DMS 273 (cell line): ENCODE measurements at regions not wholly inside any gene's neighbourhood (a gene's known extent, or its start where the extent isn't known, plus 50 kb on each side); places are given as distances from the start of the nearest gene placed in this dataset.
"Not testable (repeated sequence)": the region's sequence is repeated elsewhere in the genome, so short reads cannot be mapped to it uniquely, and the experiment has no call there.

ENCODE experiments used
- DNase-seq: peaks from one replicate; lab custom pipeline; 2025; ENCODE audit not compliant: unreplicated experiment; lab: John Stamatoyannopoulos, UW

DNA sequence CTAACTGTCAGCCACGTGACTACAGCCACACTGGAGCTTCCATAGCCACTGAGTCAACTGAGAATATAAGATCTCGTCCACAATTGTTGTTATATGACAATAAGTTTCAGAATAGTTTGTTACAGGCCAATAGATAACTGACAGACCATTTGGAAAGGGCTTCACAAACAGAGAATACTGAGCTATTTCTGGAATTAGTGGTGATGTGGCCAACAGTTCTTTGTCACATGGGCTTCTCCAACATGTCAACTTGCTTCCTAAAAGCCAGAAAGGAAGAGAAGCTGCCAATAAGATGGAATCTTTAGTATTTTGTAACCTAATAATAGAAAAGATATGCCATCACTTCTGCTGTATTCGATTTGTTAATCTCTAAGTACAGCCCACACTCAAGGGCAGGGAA, 1220.4 kb downstream of the CDH8 start:
- DNase-seq: no peak

DNA sequence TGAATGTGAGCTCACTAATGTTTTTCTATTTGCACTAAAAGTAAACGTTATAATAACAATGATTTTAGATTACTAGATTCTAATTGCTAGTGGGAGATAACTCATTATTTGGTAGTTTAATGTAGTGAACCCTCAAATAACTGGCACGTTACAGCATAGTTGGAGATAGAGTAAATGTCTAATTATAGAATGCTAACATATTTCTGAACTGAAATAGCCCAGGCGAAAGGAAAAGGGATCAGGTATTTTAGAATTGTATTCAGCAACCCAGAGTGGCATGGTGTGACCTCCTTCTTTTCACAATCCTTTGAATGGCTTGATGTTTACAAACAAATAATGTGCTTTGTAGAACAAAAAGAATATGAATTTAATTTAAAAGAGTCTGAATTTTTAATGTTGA, 1221.2 kb downstream of the CDH8 start:
- no peak for DNase-seq

DNA sequence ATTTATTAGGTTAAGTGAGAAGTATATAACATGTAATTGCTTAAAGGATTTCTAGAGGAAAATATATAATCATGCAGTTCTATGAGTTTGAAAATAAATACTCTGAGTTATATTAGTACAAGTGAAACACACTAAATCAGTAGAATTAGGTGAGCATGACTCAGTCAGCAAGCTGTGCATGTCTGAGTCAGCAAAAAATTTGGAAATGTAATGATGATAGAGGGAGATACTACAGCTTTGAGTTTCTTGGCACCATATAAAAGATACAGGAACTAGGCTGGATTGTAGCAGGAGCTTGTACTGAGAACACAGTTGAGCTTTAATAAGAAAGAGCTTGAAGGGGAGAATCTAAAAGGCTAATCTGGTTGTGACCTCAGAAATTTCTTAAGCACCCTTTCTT, 1224.6 kb downstream of the CDH8 start:
- no peak for DNase-seq

DNA sequence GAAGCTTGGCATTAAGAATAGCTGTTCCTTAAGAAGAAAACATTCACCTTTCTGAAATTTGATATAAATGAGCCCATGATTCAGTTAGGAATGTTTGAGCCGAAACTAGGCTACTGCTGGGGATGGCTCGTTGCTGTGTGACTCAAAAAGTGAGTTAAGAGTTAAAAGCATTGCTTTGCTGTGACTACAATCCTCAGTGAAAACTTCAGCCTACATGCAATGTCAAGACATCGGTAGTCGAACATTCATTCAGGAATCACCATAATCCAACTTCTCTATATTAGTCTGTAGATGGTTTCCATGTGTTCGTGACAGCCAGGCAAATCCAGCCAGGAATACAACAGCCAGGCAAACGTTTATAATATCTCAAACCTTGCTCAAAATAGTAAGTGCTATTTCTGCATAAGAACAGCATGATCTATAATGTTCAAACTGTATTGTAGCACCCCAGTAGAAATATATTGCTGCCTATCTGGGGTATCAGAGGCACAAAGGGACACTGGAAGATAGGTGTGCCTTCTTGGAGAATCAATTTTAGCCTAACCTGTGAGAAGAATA, 1225.1 kb downstream of the CDH8 start:
- no peak for DNase-seq

DNA sequence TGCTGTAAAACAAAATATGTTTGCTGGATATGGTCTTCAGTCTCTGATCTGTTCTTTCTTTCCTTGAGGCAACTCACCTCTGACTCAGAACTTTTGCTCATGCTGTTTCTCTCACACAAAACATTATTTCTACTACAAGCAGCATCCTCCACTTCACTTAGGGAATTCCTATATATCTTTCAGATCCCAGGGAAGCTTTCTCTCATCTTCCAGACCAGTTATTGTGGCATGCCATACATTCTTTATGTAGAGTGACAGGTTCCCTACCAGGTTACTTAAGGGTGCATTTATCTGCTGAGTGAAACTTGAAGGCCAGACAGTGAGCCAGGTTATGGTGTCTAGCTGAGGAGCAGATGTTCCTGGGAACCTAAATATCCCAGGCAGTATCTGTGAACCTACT, 1226.0 kb downstream of the CDH8 start:
- no peak for DNase-seq

DNA sequence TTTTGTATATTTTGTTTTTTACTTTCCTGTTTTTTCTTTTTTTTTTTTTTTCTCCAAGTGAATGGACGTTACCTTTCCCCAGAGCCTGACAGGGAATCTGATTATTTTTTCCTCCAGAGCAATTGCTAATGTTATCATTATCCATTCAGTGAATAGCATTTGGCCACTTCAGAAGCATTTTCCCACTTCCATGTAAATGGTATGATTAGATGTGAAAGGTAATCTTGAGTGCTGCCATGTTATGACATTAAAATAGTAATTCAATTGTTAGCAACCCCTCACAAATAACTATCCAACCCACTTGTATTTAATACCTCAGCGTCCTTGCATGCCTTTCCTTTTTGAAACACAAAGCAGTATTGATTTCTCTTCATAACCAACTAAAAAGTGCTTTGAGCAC, 1243.8 kb downstream of the CDH8 start:
- DNase-seq: no peak

DNA sequence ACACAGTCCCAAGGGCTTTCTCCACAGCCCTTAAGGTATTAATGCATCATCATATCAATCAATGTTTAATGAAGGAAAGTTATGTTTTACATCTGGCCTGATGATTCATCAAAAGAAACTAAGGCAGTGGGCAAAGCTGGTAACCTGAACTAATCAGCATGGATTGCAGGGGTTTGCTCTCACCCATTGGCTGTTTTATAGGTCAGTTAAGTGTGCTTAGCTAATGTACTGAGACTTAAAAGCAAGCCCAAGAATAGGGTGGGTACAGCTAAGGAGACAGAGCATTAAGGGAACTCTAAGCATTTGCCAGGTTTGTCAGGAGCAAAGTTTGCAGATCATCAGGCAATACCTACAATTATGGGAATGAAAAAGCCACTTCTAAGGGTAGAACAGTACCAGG, 1247.6 kb downstream of the CDH8 start:
- peak; percentile 1 for DNase-seq

DNA sequence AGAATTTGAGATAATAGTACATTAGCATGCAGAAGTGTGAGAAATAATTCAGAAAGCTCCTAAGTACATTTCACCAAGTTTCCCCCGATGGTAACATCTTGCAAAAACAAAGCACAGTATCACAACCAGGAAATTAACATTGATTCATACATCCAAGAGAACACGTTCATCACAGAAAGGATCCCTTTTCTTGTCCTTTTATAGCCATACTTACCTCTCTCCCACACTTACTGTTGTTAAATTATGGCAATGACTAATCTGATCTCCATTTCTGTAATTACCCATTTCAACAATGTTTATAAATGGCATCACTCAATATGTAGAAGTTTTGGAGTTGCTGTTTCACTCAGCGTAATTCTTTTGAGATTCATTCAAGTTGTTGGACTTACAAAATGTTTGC, 1260.0 kb downstream of the CDH8 start:
- no peak for DNase-seq

DNA sequence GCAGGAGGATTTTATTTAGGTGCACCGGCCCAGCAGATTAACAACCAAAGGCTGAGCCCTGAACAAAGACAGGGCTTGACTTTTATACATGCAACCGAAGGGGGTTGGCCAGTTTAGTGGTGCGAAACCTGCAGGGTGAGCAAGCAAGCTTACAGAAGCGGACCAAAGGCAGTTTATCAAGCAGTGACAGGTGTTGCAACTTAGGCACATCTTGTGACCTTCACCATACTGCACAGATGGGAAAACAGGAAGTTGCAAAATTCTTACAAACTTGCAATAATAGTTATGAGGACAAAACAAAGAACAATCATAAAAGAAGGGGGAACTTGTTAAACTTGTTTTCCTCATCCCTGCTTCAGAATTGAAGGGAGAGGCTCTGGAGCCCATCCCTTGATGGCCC, 1265.1 kb downstream of the CDH8 start:
- DNase-seq: no peak

DNA sequence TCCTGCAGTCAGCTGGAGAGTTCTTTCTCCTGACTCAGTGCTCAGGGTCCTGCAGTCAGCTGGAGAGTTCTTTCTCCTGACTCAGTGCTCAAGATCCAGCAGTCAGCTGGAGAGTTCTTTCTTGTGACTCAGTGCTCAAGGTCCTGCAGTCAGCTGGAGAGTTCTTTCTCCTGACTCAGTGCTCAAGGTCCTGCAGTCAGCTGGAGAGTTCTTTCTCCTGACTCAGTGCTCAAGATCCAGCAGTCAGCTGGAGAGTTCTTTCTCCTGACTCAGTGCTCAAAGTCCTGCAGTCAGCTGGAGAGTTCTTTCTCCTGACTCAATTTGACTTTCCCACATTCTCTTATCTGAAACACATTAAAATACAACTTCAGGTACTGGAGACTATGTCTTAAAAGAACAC, 1265.9 kb downstream of the CDH8 start:
- DNase-seq: not testable (repeated sequence)

DNA sequence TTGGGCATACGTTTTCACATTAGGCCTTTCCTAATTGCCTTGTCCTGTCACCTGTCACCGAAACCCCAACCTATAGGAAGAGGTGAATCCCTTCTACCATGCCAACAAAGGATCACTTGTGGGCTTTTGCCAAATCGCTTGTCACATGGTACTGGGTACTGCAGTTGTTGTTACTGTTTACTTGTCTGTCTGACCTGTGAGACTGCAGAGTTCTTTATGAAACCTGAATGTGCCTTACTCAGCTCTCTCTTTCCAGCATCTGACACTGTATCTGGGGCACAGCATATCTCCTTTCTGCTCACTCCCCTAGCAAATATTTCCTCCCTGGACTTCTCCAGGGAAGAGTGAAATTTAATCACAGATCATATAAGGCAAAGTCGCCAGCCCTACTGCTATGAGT, 1272.4 kb downstream of the CDH8 start:
- no peak for DNase-seq

DNA sequence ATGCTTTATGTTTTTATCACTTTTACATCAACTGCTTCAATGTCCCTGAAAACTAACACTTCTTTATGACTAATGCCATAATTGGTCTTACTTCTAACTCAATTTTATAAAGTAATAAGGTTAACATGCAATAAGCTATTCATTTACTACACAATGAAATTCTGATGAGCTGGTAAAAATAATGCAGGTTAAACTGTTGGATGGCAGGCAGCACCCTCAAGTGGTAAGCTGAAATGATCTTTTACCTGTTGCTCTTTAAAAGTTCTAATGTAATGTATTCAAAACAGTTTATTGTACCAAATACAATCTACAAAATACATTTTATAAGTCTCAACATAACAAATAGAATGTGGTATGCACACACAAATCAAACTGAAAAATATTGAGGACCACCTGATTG, 1280.3 kb downstream of the CDH8 start:
- DNase-seq: peak; percentile 13

DNA sequence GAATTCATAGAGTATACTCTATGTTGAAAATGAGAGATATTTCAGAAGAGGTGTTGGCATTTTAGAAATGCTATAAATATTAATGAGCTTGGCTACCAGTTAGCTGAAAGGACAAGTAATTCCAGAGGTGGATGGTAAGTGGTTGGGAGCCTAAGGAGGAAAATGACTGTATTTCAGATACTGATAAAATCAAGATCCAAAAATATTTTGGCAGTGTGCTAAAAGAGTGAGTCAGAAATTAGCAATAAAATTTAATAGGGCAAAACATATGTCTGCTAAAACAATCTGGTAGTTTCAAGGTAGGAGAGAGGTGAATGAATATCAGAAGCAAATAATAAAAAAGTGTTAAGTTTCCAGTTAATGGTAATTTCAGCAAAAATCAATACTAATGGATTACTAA, 1287.9 kb downstream of the CDH8 start:
- peak; percentile 12 for DNase-seq

DNA sequence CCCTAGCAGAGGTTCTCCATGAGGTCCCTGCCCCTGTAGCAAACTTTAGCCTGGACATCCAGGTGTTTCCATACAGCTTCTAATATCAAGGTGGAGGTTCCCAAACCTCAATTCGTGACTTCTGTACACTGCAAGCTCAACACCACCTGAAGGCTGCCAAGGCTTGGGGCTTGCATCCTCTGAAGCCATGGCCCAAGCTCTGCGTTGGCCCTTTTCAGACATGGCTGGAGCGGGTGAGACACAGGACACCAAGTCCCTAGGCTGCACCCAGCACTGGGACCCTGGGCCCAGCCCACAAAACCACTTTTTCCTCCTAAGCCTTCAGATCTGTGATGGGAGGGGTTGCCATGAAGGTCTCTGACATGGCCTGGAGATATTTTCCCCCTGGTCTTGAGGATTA, 1292.0 kb downstream of the CDH8 start:
- DNase-seq: no peak

DNA sequence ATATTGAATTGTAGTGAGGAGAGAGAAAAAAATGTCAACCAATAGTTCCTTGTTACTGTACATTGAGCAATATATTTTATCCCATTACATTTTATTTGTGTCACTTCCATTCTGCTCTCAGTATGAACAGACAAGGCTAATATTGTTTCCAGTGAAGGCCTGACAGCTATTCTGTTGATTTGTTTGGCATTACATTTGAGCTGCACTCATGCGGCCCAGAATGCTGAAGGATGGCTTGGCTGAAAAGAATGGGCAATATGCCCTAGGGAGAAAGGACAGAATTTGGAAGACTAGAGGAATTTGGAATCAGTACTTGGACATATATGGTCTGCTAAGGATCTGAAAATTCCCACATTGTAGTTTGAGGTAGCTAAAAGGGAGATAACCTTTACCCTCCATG, 1294.4 kb downstream of the CDH8 start:
- DNase-seq: no peak

DNA sequence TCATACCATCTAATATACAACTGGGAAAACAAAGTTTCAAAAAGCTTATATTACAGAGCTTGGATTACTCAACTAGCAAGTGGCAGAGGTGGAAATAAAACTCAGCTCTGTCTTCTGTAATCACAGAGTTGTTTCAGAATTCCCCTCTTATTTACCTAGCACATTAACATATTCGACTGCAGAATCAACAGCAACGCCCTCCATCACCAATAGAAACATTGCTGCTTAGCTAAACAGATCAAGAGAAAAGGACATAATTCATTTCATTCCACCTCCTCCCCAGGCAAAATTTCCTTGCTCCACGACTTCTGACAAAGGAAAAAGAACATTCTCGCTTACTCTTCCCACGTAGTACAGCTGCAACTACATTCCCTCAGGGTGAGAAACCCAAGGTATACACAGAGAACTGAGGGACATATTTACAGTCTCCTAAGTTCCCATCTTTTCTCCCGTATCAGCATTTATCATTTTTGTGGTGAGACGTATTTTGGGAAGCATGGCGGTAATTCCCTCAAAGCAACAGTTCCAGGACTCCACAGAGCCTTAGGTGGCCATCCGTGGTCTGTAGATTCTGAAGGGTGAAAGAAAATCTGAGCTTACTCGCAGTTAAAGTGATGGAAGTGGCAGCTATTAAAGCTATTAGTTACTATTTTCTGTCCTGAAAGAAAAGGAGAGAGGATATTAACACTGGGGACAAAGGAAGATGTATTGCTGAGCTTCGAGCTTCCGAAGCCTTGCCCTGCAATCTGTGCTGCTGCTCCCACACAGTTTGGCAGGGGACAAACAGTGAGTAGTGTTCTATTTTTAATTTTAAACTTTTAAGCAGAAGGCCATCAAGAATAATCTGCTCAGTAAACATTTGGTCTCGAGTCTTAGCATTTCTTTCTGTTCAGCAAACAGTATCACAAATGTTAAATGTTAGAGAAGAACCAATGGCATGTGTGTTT, 1296.2 kb downstream of the CDH8 start:
- DNase-seq: no peak

DNA sequence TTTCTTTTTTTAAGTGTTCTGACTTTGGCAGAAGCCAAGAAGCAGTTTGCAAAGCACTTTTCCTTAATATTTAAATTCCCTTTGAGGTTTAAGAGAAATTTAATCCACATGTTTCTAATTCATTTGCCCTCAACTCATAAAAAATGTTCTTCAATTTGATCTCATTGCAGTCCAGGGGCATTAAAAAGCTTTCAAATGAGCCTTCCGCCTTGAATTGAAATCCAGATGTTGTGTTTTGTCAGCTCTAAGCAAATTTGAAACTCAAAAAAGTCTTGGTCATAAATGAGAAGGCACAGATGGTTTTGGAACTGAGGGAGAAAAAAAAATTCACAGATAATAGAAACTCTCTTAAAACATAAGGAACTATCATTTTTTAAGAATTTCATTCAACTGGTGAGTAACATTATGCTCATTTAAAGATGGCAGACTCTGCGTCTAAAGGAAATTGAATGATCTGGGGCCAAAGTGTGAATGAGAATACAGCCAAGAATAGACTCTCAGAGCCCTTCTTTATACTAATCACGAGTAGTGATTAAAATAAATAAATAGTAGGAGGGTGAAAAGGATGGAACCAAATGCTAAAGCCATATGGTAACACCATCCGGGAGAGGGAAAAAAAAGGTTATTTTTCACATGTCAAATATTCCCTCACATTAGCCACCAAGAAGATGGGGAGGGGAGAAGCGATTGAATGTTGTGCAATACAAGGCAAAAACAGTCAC, 1304.7 kb downstream of the CDH8 start:
- peak; percentile 59 for DNase-seq

DNA sequence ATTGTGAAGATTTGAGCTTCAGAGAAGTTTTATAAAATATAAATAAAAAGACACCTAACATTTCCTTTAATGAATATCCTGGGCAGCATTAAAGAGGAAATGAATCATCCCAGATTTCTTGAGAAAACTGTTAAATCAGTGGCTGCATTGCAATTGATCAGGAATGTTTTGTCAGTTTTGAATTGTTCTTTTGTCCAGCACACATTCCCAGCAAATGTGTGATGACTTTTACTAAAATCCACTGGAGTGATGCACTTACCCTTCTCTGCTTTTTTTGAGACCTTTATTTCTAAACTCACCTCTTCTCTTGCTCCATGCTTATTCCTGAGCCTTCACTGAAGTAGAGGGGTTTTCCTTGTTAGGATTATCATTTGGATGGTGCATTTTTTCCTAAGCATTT, 1307.2 kb downstream of the CDH8 start:
- no peak for DNase-seq

DNA sequence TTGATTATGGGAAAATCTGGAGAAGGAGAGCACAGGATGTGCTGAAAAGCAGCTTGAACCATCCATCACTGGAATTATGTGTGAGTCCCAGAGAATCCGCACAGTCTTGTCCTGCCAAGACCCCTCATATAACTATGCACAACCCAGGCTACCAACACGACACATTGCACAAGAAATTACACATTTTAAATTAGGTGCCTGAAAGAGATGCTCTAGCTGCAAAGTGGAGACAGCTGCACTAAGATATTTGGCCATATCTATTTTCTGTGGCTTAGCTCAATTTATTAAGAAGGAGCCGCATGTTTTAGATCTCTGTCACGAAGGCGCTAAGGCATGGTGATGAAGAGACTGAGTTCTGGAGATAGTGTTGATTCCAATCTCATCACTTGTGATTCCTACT, 1308.4 kb downstream of the CDH8 start:
- no peak for DNase-seq

DNA sequence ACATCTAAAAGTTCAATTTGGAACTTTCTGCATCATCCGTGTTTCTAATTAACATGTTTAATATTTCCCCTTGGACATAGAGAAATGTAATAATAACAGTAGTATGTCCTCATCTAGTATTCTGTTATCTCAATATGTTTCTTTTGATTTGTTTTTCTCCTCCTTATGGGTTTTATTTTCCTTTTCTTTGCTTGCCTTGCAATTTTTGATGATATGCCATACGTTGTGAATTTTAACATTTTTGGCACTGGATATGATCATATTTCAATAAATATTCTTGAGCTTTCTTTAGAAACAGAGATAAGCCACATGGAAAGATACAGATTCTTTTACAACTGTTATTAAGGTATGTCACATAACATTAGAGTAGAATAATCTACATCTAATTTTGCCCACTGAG, 1316.2 kb downstream of the CDH8 start:
- DNase-seq: no peak

DNA sequence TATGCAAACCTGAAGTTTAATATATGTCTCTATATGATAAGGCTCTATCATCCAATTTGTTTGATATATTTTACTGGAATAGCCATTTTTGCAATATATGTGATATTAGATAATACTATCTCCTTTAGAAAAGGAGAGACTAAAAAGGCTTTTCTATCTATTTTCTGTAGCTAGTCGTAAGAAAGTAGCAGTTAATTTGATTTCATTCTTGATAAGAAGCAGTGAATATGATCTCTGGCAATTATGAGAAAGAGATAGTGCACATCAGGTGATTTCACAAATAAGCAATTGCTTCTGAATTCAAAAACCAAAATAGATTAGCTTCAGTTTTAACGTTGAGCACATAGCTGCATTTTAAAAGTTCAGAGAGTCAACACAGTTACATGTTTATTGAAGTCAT, 1318.4 kb downstream of the CDH8 start:
- DNase-seq: no peak

DNA sequence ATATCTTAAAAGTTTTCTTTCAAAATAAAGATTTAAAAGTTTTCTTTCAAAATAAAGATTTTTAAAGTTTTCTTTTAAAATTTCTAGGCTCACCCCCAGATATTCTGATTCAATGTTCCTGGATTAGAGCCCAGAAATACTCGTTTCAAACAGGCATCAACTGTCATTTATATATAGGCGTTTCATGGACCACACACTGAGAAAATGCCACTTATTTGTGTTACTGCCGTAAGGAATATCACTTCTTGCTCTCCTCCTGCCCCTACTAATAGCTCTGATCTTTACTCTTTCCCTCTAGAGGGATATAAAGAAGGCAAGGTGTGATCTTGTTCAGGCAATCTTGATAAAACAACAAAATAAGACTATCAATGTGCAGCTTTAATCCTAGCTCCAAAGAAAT, 1324.1 kb downstream of the CDH8 start:
- no peak for DNase-seq
